HG03558 (cell line): ENCODE measurements at regions not wholly inside any gene's neighbourhood (a gene's known extent, or its start where the extent isn't known, plus 50 kb on each side); places are given as distances from the start of the nearest gene placed in this dataset.

ENCODE experiments used
- ATAC-seq: cut with Tn5 transposase; IDR thresholded peaks from one replicate; pipeline ENCODE4 v1.9.1; 2021; ENCODE audit warnings: moderate number of reproducible peaks; ENCODE audit not compliant: unreplicated experiment; ENCODE audit errors: extremely low read depth

- no peak for ATAC-seq
Measured at GRCh38 chr16:59195242-59195641, 461.1 kb upstream of the GOT2 start.

DNA sequence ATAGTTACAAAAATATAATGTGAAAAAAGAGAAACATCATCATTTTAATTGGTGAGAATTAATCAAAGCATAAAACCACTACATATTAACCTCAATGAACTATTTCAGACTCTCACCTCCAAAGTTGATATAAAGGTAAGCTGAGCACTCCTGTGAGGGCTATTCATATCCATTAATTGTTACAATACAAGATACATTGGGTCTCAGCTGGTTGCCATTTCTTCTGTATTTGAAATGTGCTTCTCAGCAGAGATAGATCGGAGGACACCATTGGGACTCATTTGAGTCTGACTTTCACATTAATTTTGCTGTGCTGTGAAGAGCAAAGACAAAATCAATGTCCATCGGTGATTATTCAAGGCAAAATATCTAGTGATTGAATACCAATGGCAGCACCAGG lies 459.5 kb upstream of the GOT2 start:
- no peak for ATAC-seq

DNA sequence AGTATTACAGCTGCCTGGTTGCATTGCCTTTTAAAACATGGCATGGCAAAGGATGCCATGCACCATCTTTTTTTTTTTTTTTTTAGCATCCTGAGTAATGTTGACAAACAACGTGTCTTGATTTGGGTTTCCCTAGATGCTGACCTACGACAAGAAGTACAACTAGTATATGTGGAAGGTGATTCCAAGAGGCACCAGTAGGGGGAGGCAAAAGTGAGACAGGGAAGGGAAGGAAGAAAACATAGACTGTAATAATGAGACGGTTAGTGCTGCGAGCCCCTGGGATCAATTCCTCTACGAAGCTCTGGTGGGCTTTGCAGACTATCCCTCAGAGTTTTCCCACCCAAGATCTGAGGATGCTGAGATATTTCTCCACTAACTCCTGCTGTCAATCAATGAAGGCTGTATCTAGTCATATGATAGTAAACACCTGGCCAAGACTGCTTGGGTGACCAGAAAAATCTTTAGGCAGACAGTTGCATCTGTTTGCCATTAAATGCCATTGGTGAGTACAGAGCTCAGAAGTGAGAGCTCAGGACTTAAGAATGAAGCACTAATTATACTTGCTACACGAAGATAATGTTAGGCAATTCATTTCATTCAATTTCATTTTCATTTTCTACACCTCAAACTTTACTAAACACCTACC lies 458.6 kb upstream of the GOT2 start:
- ATAC-seq = no peak

GRCh38 chr16:59190731-59191130 lies 456.6 kb upstream of the GOT2 start:
- ATAC-seq = no peak

DNA sequence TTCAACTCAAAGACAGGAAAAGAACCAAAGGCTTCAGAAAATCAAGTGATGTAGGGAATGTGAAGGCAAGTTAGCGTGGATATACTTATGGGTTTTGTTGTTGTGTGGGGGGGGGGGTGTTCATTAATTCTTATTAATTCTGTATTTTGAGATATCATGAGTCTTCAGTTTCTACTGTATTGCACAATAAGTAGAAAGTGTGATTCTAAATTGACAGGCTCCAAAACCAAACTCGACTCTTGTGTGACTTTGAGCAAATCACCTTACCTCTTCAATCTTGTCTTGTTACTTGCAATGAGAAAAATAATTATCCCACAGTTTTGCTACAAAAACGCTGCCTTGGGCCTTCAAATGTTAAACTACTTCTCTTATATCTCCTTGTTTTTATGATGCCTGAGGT lies 453.9 kb upstream of the GOT2 start:
- ATAC-seq = no peak

DNA sequence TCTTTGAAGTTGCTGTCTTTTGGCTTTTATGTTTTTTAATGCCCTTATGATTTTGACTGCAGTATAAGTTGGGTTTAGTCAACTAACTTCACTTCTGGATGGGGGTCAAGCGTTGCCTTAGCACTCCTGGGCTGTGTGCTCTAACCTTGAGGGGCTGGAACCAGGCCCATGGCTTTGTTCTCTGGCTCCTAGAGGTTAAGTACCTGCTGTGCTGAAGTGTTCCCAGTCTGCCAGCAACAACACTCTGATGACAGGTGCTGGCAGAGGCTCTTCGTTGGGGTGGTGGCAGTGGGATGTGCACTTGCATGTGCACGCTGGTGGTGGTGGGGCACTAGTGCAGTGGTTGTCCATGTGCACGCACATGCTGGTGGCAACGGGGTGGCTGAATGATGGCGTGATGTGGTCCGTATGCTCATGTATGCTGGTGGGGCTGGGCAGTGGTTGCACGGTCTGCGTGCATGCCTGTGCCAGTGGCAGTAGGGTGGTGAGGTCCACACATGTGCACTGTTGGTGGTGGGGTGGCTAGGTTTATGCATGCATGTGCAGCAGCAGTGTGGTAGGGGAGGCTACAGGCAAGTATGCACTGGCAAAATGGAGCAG lies 447.8 kb upstream of the GOT2 start:
- ATAC-seq = no peak

GRCh38 chr16:59180083-59180476 lies 446.0 kb upstream of the GOT2 start:
- no peak for ATAC-seq

- no peak for ATAC-seq
Measured at GRCh38 chr16:59179446-59180082, 445.4 kb upstream of the GOT2 start.

DNA sequence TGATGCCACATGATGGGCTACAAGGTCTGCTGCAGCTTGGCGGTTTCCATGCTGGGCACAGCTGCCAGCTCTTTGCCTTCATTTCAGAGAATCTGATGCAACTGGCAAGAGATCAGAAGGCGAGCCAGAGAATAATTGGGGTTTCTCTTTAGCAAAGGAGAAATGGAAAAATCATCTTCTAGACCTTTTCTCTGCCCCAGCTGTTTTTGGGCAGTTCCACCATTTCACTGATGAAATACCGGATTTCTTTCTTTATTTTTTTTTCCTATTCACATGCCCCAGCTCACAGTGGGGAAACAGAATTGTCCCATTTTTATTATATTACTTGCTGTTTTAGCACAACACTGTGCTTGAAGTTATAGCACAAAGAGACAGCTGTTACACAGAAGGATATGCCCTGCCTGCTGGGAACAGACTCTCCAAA lies 439.3 kb upstream of the GOT2 start:
- no peak for ATAC-seq

GRCh38 chr16:59170099-59170712 lies 436.1 kb upstream of the GOT2 start:
- ATAC-seq = no peak

GRCh38 chr16:59169168-59169567 lies 435.1 kb upstream of the GOT2 start:
- ATAC-seq = no peak

GRCh38 chr16:59168461-59169114 lies 434.5 kb upstream of the GOT2 start:
- ATAC-seq = no peak

- no peak for ATAC-seq
Measured at GRCh38 chr16:59164461-59164860, 430.3 kb upstream of the GOT2 start.

DNA sequence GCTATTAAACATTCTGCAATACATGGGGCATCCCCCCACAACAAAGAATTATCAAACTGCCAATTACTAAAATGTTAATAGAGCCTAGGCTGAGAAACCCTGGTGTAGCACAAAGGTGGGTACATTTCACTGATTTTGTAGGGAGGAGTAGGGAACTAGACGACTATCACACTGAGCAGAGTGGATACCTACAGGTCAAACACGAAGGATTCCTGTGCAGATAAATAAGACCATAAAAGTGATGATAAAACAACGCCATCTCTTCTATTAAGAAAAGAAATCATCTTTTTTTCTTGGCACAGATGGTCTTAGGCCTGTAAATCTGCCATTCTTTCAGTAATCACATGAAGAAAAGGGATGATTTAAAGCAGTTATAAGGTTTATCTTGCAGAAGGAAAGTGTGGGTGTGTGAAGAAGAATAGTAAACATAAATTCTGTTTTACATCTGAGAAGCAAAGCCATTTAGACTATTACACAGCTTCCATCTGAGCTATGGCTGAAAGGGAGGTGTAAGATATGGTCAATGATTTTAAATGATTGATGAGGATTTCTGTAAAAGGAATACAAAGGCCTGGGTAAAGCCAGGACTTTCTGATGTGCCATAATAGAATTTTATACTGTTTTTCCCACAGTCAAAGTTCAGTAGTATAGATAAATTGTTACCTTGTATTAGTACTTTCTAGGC lies 429.4 kb upstream of the GOT2 start:
- ATAC-seq = no peak

DNA sequence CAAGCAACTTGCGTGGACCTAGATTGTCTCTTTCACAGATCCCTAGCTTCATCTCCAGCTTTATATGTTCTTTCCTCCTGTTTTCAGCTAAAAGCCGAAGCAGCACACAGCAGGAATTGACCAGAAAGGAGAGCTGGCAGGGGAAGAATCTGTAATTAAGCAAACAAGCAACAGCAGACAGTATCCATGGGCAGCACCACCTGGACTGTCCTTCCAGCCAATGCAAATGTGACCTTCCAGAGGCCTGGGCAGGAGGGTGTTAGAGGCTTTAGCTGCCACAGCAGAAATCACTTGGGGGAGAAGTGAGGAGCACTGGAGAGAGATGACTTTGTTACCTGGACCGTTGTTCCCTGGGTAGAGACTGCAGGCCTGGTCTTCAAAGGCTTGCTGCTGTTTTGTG lies 427.6 kb upstream of the GOT2 start:
- no peak for ATAC-seq

DNA sequence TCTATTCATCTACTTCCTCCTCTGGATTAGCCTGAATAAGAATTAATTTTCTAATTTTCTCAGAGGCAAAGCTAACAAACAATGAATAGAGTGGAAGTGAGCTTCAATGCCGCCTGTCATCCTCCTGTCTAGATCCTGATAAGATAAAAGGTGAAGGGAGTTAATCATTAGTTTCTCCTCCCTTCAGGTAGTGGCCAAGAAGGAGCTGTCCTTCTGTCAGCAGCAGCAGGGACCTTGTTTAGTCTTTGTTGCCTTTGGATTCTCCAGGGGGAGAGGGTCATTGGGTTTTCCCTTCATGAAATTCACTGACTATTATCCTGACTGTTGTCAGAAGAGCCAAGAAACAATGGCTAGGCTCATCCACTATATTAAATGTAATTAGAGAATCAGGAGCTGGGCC lies 420.2 kb upstream of the GOT2 start:
- ATAC-seq = no peak

DNA sequence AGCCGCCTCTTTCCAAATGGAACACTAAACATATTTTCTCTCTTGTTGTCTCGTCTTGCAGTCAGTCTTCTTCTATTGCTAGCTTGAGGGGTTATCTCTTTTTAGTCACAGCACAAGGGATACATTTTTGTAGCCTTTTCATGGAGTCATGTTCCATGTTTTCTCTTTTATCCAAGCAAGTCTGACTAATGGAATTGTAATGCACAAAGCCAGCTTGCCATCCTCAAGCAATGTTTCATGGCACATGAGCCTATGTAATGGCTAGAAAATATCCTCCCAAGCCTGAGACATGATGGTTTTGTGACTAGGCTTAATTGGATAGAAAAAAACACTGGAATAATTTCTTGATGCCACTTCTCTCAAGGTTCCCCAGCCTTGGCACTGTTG lies 414.6 kb upstream of the GOT2 start:
- no peak for ATAC-seq

DNA sequence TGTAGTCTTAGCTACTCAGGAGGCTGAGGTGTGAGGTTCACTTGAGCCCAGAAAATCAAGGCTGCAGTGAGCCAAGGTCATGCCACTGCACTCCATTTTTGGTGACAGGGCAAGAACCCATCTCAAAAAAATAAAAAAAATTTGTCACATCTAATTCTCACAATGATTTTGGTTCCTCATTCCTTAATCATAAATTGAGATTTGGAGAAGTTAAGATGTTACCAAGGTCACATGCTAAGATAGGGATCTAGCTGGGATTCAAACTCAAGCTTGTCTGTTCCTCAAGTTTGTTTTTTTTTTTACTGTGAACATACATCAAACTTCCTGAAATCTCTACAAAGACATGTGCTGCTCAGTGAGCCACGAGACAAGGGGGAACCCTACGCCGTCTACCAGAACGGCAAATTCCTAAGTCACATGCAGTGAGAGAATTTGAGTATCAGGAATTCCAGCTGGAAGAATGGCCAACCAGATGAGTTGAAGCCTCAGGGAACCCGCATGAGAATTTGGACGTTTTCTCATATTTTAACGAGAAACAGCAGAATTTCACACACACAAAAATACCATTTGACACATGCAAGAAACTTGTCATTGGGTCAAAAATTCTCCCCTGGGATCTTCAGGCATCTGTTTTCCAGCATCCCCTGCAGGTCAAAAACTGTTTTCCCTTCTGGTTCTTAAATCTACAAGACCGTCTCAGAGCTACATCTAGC lies 414.1 kb upstream of the GOT2 start:
- ATAC-seq = no peak

GRCh38 chr16:59146140-59146539 lies 412.0 kb upstream of the GOT2 start:
- ATAC-seq = no peak

DNA sequence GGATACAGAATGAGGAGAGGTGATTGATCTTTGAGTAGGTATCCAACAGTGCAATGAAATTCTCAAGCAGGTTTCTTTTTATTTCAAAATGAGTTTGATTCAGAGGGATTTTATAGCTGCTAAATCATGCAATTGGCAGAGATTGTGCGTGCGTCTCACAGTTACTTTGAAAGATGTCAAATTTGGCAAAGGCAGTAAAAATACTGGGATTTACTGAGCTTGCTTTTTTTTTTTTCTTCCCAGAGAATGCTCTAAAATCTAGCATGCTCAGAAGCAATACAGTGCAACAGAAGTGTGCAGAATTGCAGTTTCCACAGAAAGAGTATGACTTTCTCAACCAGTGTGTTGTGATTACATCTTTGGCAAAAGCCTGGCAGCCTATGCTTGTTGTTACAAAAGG lies 410.7 kb upstream of the GOT2 start:
- no peak for ATAC-seq
